Endothelial cell of umbilical vein (primary cell): ENCODE measurements at regions not wholly inside any gene's neighbourhood (a gene's known extent, or its start where the extent isn't known, plus 50 kb on each side); places are given as distances from the start of the nearest gene placed in this dataset.

ENCODE experiments used
- BruUV-seq: library from RNA; stranded (reverse); fragments of 400-500 nt; replicated peaks from 2 replicates; lab custom pipeline; 2021; lab: Mats Ljungman, UMichigan
- CTCF ChIA-PET: fragments of 300-600, 350-600 bp; sonication (Branson Sonifier 250); formaldehyde crosslinking; loops from one replicate; lab custom pipeline; 2021; ENCODE audit warnings: antibody characterized with exemption, inconsistent platforms; lab: Charles Lee
- POLR2A ChIA-PET: fragments of 300-600, 350-600 bp; sonication (Branson Sonifier 250); formaldehyde crosslinking; loops from one replicate; lab custom pipeline; 2021; ENCODE audit warnings: antibody characterized with exemption, inconsistent platforms; lab: Charles Lee
- DNase-seq: peaks from one replicate; pipeline ENCODE4 v3.0.0-alpha.2; 2011; ENCODE audit warnings: low read depth, low spot score
- FAIRE-seq: peaks from 2 replicates; lab custom pipeline; 2011; peaks lifted over from hg19 to GRCh38; lab: Jason Lieb, UNC
- H2AFZ ChIP-seq: 2 replicates; pipeline ENCODE4 v1.6.0; 2012; ENCODE audit warnings: low read depth, low read length, control low read depth, inconsistent platforms
- H3K27ac ChIP-seq: 2 replicates; pipeline ENCODE4 v1.5.1; 2011; ENCODE audit warnings: low read depth, mild to moderate bottlenecking, control low read depth, low read length, moderate library complexity; ENCODE audit not compliant: insufficient read depth
- H3K27me3 ChIP-seq, 2 experiments: 2 replicates each; pipeline versions ENCODE4 v1.6.0 to v1.6.1; 2011; ENCODE audit warnings: low read length in 2 of 2, mixed read lengths in 1 of 2; ENCODE audit not compliant: control insufficient read depth in 2 of 2, insufficient read depth in 2 of 2
- H3K36me3 ChIP-seq, 2 experiments: 2 replicates in 1 of 2; 3 replicates in 1 of 2; pipeline ENCODE4 v1.5.1; 2011; ENCODE audit warnings: low read length in 2 of 2, mild to moderate bottlenecking in 1 of 2, moderate library complexity in 1 of 2; ENCODE audit not compliant: control insufficient read depth in 2 of 2, insufficient read depth in 2 of 2; ENCODE audit errors: extremely low read depth in 1 of 2
- H3K4me1 ChIP-seq: 3 replicates; pipeline ENCODE4 v1.5.1; 2011; ENCODE audit warnings: mild to moderate bottlenecking, low read length; ENCODE audit not compliant: control insufficient read depth, insufficient read depth; ENCODE audit errors: extremely low read depth
- H3K4me2 ChIP-seq: 2 replicates; pipeline ENCODE4 v1.6.1; 2011; ENCODE audit warnings: low read length, control low read depth, mixed read lengths; ENCODE audit not compliant: insufficient read depth
- H3K4me3 ChIP-seq, 3 experiments: fragments of 200-600 bp in 1 of 3; sonication (generic), shearing (Covaris generic) in 1 of 3; replicated peaks in 1 of 3; 2 replicates each; pipeline ENCODE4 v1.5.1; 2011 to 2016; ENCODE audit warnings: control low read depth in 3 of 3, low read length in 3 of 3, mild to moderate bottlenecking in 2 of 3, inconsistent platforms in 1 of 3, low read depth in 1 of 3, moderate library complexity in 1 of 3; ENCODE audit not compliant: insufficient read depth in 1 of 3
- H3K79me2 ChIP-seq: 2 replicates; pipeline ENCODE4 v1.6.0; 2012; ENCODE audit warnings: low read length, inconsistent platforms; ENCODE audit not compliant: control insufficient read depth, insufficient read depth
- H3K9ac ChIP-seq: replicated peaks from 2 replicates; pipeline ENCODE3; 2011; ENCODE audit warnings: low read length, control low read depth; ENCODE audit not compliant: insufficient read depth; ENCODE audit errors: extremely low read depth
- H3K9me1 ChIP-seq: replicated peaks from 3 replicates; pipeline ENCODE4 v1.6.0; 2011; ENCODE audit warnings: mild to moderate bottlenecking, low read length; ENCODE audit not compliant: control insufficient read depth, insufficient read depth; ENCODE audit errors: extremely low read depth
- H3K9me3 ChIP-seq: replicated peaks from 2 replicates; pipeline ENCODE4 v1.5.1; 2012; ENCODE audit warnings: low read length, inconsistent platforms; ENCODE audit not compliant: control insufficient read depth, insufficient read depth
- H4K20me1 ChIP-seq: replicated peaks from 2 replicates; pipeline ENCODE3; 2011; ENCODE audit warnings: mild to moderate bottlenecking, low read length; ENCODE audit not compliant: control insufficient read depth, insufficient read depth; ENCODE audit errors: extremely low read depth
- EZH2 ChIP-seq: IDR thresholded peaks from 2 replicates; pipeline ENCODE4 v1.6.1; 2012; ENCODE audit warnings: borderline replicate concordance, low read depth, mild to moderate bottlenecking, moderate library complexity, low read length, inconsistent platforms; ENCODE audit not compliant: severe bottlenecking
- FOS ChIP-seq: IDR thresholded peaks from 2 replicates; pipeline ENCODE4 v1.6.1; 2011; ENCODE audit warnings: mild to moderate bottlenecking, low read length, moderate library complexity, borderline replicate concordance; ENCODE audit not compliant: insufficient read depth
- GATA2 ChIP-seq: IDR thresholded peaks from 2 replicates; pipeline ENCODE4 v1.7.0; 2011; ENCODE audit warnings: low read depth, mild to moderate bottlenecking, moderate library complexity, mixed read lengths, low read length; ENCODE audit not compliant: insufficient read length, insufficient read depth
- JUN ChIP-seq: IDR thresholded peaks from 2 replicates; pipeline ENCODE4 v1.6.1; 2011; ENCODE audit warnings: borderline replicate concordance, low read depth; ENCODE audit not compliant: insufficient read length, insufficient read depth
- MYC ChIP-seq: IDR thresholded peaks from one replicate; pipeline ENCODE4 v1.6.1; 2011; ENCODE audit warnings: mild to moderate bottlenecking, low read depth, low read length
- POLR2A ChIP-seq: IDR thresholded peaks from 2 replicates; pipeline ENCODE4 v1.6.1; 2012; ENCODE audit warnings: low read depth, mild to moderate bottlenecking, control low read depth, low read length
- POLR2AphosphoS5 ChIP-seq: IDR thresholded peaks from 2 replicates; pipeline ENCODE4 v1.6.1; 2012; ENCODE audit warnings: low read depth, mild to moderate bottlenecking, control low read depth, low read length, moderate library complexity; ENCODE audit not compliant: insufficient read depth
- dilution Hi-C: fragments of 300-500 bp; cut with MboI; formaldehyde crosslinking; loops from one replicate; pipeline ENCODE4 v1.15.0; 2019; ENCODE audit warnings: low sequenced_read_pairs; ENCODE audit not compliant: extremely low pct_ligation_motif_present
- intact Hi-C: fragments of 100-400 bp; cut with micrococcal nuclease; formaldehyde crosslinking; loops from one replicate; pipeline ENCODE4 v1.10.0; 2022
- TF ChIP-seq, protein P1 (sequence below): IDR thresholded peaks from 2 replicates; pipeline ENCODE4 v1.6.1; 2011; ENCODE audit not compliant: insufficient read depth, insufficient read length
- TF ChIP-seq, protein P2 (sequence below), 2 donors: IDR thresholded peaks; 1 replicate in 1 of 2; 2 replicates in 1 of 2; pipeline ENCODE4 v1.5.1; 2011; ENCODE audit warnings: low read length in 2 of 2, mild to moderate bottlenecking in 2 of 2, moderate library complexity in 2 of 2, control low read depth in 1 of 2, inconsistent platforms in 1 of 2, low read depth in 1 of 2; ENCODE audit not compliant: insufficient read depth in 1 of 2; ENCODE audit errors: extremely low read depth in 1 of 2

DNA sequence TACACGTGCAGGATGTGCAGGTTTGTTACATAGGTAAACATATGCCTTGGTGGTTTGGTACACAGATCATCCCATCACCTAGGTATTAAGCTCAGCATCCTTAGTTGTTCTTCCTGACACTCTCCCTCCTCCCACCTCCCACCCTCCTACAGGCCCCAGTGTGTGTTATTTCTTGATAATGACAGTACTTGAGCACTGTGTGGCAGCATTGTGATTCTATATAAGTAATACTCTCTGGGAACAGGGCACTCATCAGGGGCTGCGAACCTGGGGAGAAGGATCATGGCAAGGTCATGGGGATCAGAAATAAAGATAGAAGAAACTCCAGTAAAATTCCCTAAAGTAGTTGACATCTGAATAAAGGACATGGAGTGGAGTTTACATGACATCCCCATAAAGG, 1256.2 kb upstream of the CRIM1 start:
- H3K27me3 ChIP-seq: no peaks in the 10 kb centered on the region
- intact Hi-C loops (no loop called here), dilution Hi-C loops (no loop called here)
- H2AFZ ChIP-seq: no peak overlapping the region
- H3K4me2 ChIP-seq: no peak overlapping the region
- no peaks in the 10 kb centered on the region for H3K79me2 ChIP-seq
- H3K9me3 ChIP-seq: peaks cover 2% of the 10 kb centered on the region
- no peak for TF ChIP-seq GATA2
- TF ChIP-seq, protein P1, sequence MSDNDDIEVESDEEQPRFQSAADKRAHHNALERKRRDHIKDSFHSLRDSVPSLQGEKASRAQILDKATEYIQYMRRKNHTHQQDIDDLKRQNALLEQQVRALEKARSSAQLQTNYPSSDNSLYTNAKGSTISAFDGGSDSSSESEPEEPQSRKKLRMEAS: no peak
- TF ChIP-seq, protein P2, sequence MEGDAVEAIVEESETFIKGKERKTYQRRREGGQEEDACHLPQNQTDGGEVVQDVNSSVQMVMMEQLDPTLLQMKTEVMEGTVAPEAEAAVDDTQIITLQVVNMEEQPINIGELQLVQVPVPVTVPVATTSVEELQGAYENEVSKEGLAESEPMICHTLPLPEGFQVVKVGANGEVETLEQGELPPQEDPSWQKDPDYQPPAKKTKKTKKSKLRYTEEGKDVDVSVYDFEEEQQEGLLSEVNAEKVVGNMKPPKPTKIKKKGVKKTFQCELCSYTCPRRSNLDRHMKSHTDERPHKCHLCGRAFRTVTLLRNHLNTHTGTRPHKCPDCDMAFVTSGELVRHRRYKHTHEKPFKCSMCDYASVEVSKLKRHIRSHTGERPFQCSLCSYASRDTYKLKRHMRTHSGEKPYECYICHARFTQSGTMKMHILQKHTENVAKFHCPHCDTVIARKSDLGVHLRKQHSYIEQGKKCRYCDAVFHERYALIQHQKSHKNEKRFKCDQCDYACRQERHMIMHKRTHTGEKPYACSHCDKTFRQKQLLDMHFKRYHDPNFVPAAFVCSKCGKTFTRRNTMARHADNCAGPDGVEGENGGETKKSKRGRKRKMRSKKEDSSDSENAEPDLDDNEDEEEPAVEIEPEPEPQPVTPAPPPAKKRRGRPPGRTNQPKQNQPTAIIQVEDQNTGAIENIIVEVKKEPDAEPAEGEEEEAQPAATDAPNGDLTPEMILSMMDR (IDR thresholded peaks at IDR 0.05; ENCODE audit: extremely low read depth in 1 of 2, insufficient read depth in 1 of 2, low read depth in 1 of 2, low read length in 2 of 2): no peak
- no peak for TF ChIP-seq MYC
- no peaks in the 10 kb centered on the region for H4K20me1 ChIP-seq
- H3K9ac ChIP-seq: no peak overlapping the region
- no peaks in the 10 kb centered on the region for H3K36me3 ChIP-seq
- ChIA-PET POLR2A (no interaction called here), CTCF (no interaction called here)
- H3K9me1 ChIP-seq: no peaks in the 10 kb centered on the region
- no TSS peak for BruUV-seq
- DNase-seq (no peak), FAIRE-seq (no peak)
- H3K4me1 ChIP-seq: no peaks in the 10 kb centered on the region
- H3K27ac ChIP-seq: no peak overlapping the region
- no peak overlapping the region for H3K4me3 ChIP-seq

DNA sequence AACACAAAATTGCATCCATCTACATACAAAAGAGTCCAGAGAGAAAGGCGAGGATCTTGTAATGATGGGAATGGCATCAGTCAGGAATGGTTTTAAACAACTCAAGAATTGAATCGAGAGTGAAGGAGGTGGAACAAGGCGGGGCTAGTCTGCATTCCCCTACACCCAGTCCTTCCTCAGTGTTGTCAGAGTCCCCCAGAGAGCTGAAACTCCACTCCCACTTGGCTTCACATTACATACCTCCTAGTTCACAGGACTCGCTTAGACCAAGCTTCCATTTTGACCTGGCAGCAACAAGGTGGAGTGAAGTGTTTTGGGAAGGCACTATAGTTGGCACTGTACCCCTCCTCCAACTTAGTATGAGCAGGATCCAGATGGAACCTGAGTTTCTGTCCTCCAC, 1273.5 kb upstream of the CRIM1 start:
- H3K36me3 ChIP-seq: no peaks in the 10 kb centered on the region
- H4K20me1 ChIP-seq: no peaks in the 10 kb centered on the region
- H3K4me1 ChIP-seq: no peaks in the 10 kb centered on the region
- no peak overlapping the region for H3K4me2 ChIP-seq
- intact Hi-C loops: no loop called here
- no peak for DNase-seq
- CTCF ChIA-PET: no interaction called here
- POLR2A ChIA-PET: no interaction called here
- no peak overlapping the region for H2AFZ ChIP-seq
- no peak overlapping the region for H3K27ac ChIP-seq
- no peak overlapping the region for H3K9ac ChIP-seq
- H3K27me3 ChIP-seq: no peaks in the 10 kb centered on the region
- no peaks in the 10 kb centered on the region for H3K9me1 ChIP-seq
- peaks cover 4% of the 10 kb centered on the region for H3K9me3 ChIP-seq
- FAIRE-seq: no peak
- no TSS peak for BruUV-seq
- no peaks in the 10 kb centered on the region for H3K79me2 ChIP-seq
- H3K4me3 ChIP-seq: no peak overlapping the region
- dilution Hi-C loops: no loop called here
- TF ChIP-seq FOS (no peak), MYC (no peak), POLR2A (no peak), POLR2AphosphoS5 (no peak), JUN (no peak), EZH2 (no peak)
- TF ChIP-seq, protein P1: no peak
- TF ChIP-seq, protein P2 (IDR thresholded peaks at IDR 0.05; ENCODE audit: extremely low read depth in 1 of 2, insufficient read depth in 1 of 2, low read depth in 1 of 2, low read length in 2 of 2): no peak
